Mammary epithelial cell (primary cell): ENCODE measurements at regions not wholly inside any gene's neighbourhood (a gene's known extent, or its start where the extent isn't known, plus 50 kb on each side); places are given as distances from the start of the nearest gene placed in this dataset.

Source experiments
- CTCF ChIP-seq, 2 donors: IDR thresholded peaks in 1 of 2; conservative IDR thresholded peaks in 1 of 2; 2 replicates each; pipeline ENCODE4 v1.5.1; 2011 to 2012; ENCODE audit warnings: inconsistent platforms in 2 of 2, low read length in 2 of 2, mild to moderate bottlenecking in 2 of 2, control low read depth in 1 of 2, low read depth in 1 of 2; ENCODE audit not compliant: insufficient read depth in 1 of 2; ENCODE audit errors: extremely low read depth in 1 of 2
- EZH2 ChIP-seq: IDR thresholded peaks from 2 replicates; pipeline ENCODE4 v1.6.1; 2012; ENCODE audit warnings: low read length, inconsistent platforms, borderline replicate concordance

DNA sequence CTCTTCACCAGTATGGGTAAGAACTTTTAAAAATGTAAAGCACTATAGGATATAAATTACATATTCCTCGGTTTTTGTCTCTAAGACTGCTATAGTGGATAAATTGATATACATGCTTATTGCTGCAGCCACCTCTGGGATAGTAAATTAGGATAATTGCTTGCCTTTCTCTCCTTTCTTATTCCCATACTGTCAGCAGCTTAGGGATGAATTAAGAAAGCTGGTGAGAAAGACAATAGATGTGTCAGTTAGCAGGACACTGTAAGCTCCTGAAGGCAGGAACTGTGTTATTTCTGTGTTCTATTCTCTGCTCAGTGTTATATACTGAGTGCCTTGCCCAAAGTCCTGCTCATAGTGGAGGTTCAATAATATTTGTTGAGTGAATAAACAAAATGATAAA lies 828.6 kb upstream of the ACVR2A start:
- TF ChIP-seq CTCF (conservative IDR thresholded peaks at IDR 0.05 in 1 of 2, IDR thresholded peaks at IDR 0.05 in 1 of 2; ENCODE audit: extremely low read depth in 1 of 2, insufficient read depth in 1 of 2, low read depth in 1 of 2, low read length in 2 of 2) (no peak), EZH2 (no peak)
